ENCODE measurements at regions not wholly inside any gene's neighbourhood (a gene's known extent, or its start where the extent isn't known, plus 50 kb on each side); places are given as distances from the start of the nearest gene placed in this dataset.

DNA sequence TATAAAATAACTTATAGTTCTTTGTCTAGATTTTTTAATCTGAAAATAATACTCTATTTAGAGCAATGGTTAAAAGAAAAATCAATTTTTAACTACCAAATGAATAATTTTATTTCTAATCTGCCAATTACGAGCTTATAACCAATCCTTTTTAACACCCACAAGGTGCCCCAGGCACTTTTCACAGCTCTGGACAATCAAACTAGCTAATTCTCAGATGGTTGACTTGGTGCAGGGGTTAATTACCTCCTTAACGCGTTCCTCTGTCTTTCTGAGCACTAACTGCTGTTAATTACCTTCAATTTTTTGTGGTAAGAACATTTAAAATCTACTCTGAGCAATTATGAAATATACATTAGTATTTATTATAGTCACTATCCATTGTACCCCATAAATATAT lies 109.6 kb upstream of the PJA2 start:
- H3K79me2 ChIP-seq (ENCODE audit: low read depth), result no peaks in the 10 kb centered on the region
- no peaks in the 10 kb centered on the region for H3K4me1 ChIP-seq
- Mint-ChIP-seq H3K36me3 (no peaks in the 10 kb centered on the region), H3K27ac (no peak overlapping the region), H3K4me3 (no peak overlapping the region), H3K4me1 (no peaks in the 10 kb centered on the region), H3K9me3 (no peaks in the 10 kb centered on the region), H3K27me3 (ENCODE audit: insufficient read depth, low read depth) (no peaks in the 10 kb centered on the region)
- H3K4me3 ChIP-seq, result no peak overlapping the region
- no peak for DNase-seq (ENCODE audit: low spot score)
- H3F3A ChIP-seq (ENCODE audit: low read depth), result no peaks in the 10 kb centered on the region
- no peaks in the 10 kb centered on the region for H3K36me3 ChIP-seq
- H3K27ac ChIP-seq, result no peak overlapping the region
- TF ChIP-seq EZH2phosphoT487 (IDR thresholded peaks at IDR 0.05) (no peak), EZH2 (IDR thresholded peaks at IDR 0.05) (no peak), CTCF (IDR thresholded peaks at IDR 0.05) (no peak)
- no peaks in the 10 kb centered on the region for H4K20me1 ChIP-seq (ENCODE audit: low read depth)
- no peak overlapping the region for H2AFZ ChIP-seq (replicated peaks)
- no peaks in the 10 kb centered on the region for H3K27me3 ChIP-seq
- no peak overlapping the region for H3K4me2 ChIP-seq
- H3K9ac ChIP-seq, result no peak overlapping the region
- H3K9me3 ChIP-seq (ENCODE audit: low read depth), result no peaks in the 10 kb centered on the region

- no peaks in the 10 kb centered on the region for H3K4me1 ChIP-seq
- Mint-ChIP-seq H3K27me3 (ENCODE audit: insufficient read depth, low read depth) (no peaks in the 10 kb centered on the region), H3K27ac (no peak overlapping the region), H3K36me3 (no peaks in the 10 kb centered on the region), H3K4me3 (no peak overlapping the region), H3K9me3 (no peaks in the 10 kb centered on the region), H3K4me1 (no peaks in the 10 kb centered on the region)
- no peaks in the 10 kb centered on the region for H3K9me3 ChIP-seq (ENCODE audit: low read depth)
- H3K27me3 ChIP-seq, result no peaks in the 10 kb centered on the region
- no peak for DNase-seq (ENCODE audit: low spot score)
- H3K9ac ChIP-seq, result no peak overlapping the region
- no peak overlapping the region for H3K27ac ChIP-seq
- H3K79me2 ChIP-seq (ENCODE audit: low read depth), result no peaks in the 10 kb centered on the region
- no peaks in the 10 kb centered on the region for H3F3A ChIP-seq (ENCODE audit: low read depth)
- H3K36me3 ChIP-seq, result no peaks in the 10 kb centered on the region
- no peak for TF ChIP-seq CTCF (IDR thresholded peaks at IDR 0.05)
- no peak for TF ChIP-seq EZH2phosphoT487 (IDR thresholded peaks at IDR 0.05)
- no peak for TF ChIP-seq EZH2 (IDR thresholded peaks at IDR 0.05)
- no peak overlapping the region for H3K4me2 ChIP-seq
- H2AFZ ChIP-seq (replicated peaks), result no peak overlapping the region
- no peaks in the 10 kb centered on the region for H4K20me1 ChIP-seq (ENCODE audit: low read depth)
- no peak overlapping the region for H3K4me3 ChIP-seq
Measured at GRCh38 chr5:109516390-109516789, 106.6 kb upstream of the PJA2 start.

GRCh38 chr5:109511980-109512734 lies 102.4 kb upstream of the PJA2 start:
- H3K27ac ChIP-seq, result no peak overlapping the region
- Mint-ChIP-seq H3K4me1 (peaks cover 9% of the 10 kb centered on the region), H3K36me3 (no peaks in the 10 kb centered on the region), H3K4me3 (no peak overlapping the region), H3K9me3 (no peaks in the 10 kb centered on the region), H3K27me3 (ENCODE audit: insufficient read depth, low read depth) (no peaks in the 10 kb centered on the region), H3K27ac (no peak overlapping the region)
- no peak overlapping the region for H3K9ac ChIP-seq
- H3K27me3 ChIP-seq, result no peaks in the 10 kb centered on the region
- TF ChIP-seq EZH2 (IDR thresholded peaks at IDR 0.05) (no peak), EZH2phosphoT487 (IDR thresholded peaks at IDR 0.05) (no peak), CTCF (IDR thresholded peaks at IDR 0.05) (no peak)
- no peaks in the 10 kb centered on the region for H3K4me1 ChIP-seq
- H3K4me2 ChIP-seq, result no peak overlapping the region
- no peaks in the 10 kb centered on the region for H3K36me3 ChIP-seq
- H3F3A ChIP-seq (ENCODE audit: low read depth), result no peaks in the 10 kb centered on the region
- DNase-seq (ENCODE audit: low spot score), result no peak
- no peaks in the 10 kb centered on the region for H4K20me1 ChIP-seq (ENCODE audit: low read depth)
- H3K79me2 ChIP-seq (ENCODE audit: low read depth), result no peaks in the 10 kb centered on the region
- H3K4me3 ChIP-seq, result no peak overlapping the region
- H3K9me3 ChIP-seq (ENCODE audit: low read depth), result no peaks in the 10 kb centered on the region
- peak overlapping the region; percentile 53 for H2AFZ ChIP-seq (replicated peaks)
